ENCODE measurements at regions not wholly inside any gene's neighbourhood (a gene's known extent, or its start where the extent isn't known, plus 50 kb on each side); places are given as distances from the start of the nearest gene placed in this dataset.
"Not testable (repeated sequence)": the region's sequence is repeated elsewhere in the genome, so short reads cannot be mapped to it uniquely, and the experiment has no call there.

DNA sequence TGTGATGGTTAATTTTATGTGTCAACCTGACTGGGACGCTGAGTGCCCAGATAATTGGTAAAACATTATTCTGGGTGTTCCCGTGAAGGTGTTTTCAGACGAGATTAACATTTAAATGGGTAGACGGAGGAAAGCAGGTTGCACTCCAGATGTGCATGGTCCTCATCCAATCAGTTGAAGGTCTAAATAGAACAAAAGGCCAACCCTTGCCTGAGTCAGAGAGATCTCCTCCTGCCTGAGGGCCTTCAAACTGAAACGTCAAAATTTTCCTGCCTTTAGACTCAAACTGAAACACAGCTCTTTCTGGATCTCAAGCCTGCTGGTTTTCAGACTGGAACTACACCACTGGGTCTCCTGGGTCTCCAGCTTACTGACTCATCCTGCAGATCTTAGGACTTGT, 73.5 kb downstream of the NPIPA8 start:
- not testable (repeated sequence) for DNase-seq (ENCODE audit: low read depth)

- DNase-seq (ENCODE audit: low read depth), result not testable (repeated sequence)
Observed at GRCh38 chr16:18261848-18262247, 74.7 kb downstream of the NPIPA8 start.

DNA sequence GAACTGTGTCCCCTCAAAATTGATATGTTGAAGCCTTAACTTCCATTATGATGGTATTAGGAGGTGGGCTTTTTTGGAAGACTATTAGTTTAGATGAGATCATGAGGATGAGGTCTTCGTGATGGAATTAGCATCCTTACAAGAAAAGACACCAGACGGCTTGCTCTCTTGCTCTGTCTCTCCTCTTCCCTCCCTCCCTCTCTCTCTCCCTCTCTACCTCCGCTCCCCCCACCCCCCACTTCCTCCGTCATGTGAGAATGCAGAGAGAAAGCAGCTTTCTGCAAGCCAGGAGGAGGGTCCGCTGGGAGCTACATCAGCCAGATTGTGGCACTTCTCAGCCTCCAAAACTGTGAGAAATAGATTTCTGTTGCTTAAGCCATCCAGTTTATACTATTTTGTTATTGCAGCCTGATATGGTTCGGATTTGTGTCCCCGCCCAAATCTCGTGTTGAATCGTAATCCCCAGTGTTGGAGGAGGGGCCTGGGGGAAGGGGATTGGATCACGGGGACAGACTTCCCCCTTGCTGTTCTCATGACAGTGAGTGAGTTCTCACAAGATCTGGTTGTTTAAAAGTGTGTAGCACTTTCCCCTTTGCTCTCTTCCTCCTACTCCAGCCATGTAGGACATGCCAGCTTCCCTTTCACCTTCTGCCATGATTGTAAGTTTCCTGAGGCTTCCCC, 76.9 kb downstream of the NPIPA8 start:
- not testable (repeated sequence) for DNase-seq (ENCODE audit: low read depth)

DNA sequence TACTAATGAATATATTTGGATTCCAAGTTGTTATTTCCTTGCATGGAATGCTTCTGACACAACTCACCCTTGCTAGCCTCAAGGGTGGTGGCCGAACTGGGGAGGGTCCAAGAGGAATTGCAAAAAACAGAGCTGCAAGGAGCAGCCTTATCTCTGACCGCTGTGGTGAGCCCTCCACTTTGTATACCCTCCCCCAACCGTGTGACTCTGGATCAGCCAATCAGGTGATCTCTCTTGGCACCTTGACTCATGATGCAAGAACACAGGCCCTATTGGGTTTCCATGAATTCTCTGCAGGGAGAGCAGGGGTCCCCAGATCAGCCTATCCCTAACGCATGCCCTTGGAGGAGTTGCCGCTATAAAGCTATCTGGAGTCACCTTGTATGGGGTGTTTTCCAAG, 83.6 kb downstream of the NPIPA8 start:
- DNase-seq (ENCODE audit: low read depth), result not testable (repeated sequence)

DNA sequence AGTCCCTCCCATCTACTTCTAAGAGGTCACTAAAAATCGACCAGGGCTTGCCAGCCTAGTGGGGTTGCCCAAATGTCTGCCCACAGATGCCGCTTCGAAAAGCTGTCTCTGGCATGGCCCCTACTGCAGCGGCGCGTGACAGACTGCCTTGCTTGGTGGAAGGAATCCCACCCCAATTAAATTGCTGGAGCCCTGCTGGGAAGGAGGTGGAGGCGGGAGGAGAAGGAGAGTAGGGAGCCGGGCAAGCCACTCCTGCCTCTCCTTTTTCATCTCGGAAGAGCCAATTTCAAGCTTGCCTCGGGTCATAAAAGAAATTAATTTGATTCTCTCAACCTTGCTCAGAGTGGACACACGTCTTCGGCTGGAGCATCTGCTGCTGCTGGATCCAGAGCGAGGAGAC, 106.0 kb downstream of the NPIPA8 start:
- DNase-seq (ENCODE audit: low read depth), result not testable (repeated sequence)

- not testable (repeated sequence) for DNase-seq (ENCODE audit: low read depth)
Observed at GRCh38 chr16:18222054-18223009, 114.2 kb downstream of the NPIPA8 start.

- DNase-seq (ENCODE audit: low read depth), result not testable (repeated sequence)
Observed at GRCh38 chr16:18217741-18218140, 118.8 kb downstream of the NPIPA8 start.

- not testable (repeated sequence) for DNase-seq (ENCODE audit: low read depth)
Observed at GRCh38 chr16:18216814-18217213, 119.7 kb downstream of the NPIPA8 start.

GRCh38 chr16:18213810-18214209, 122.7 kb downstream of the NPIPA8 start:
- not testable (repeated sequence) for DNase-seq (ENCODE audit: low read depth)

DNA sequence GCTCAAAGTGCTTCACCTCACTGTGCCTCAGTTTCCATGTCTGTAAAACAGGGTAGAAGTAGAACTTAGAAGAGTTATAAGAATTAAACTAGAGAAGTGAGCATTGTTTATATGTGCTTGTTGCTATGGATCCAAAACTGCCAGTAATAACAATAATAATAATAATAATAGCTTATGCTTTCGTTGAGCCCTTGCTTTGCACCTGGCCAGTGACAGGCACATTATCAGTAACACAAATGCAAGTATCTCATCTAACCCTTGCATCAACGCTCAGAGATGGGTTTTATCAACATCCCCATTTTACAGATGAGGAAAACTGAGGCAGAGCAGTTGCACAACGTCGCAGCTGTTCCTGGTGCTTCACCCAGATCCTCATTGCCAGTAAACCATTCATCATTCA, 125.0 kb downstream of the NPIPA8 start:
- DNase-seq (ENCODE audit: low read depth), result not testable (repeated sequence)

DNA sequence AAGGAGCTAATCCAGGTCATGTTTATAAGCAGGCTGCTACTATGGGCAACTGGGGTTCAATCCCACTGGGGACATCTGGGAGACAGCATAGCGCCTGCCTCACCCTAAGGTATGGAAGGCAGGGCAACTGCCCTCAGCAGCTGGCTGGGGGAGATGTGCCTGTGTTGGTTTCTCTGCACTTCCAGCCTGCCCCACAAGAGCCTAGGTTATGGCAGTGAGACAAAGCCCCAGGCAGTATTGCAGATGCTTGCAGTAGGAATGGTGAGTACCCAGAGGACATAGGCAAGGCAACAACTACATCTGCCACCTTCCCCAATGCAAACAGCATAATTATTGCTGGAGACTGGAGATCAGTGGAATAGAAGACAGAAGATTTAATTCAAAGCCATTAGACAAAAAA, 131.8 kb downstream of the NPIPA8 start:
- DNase-seq (ENCODE audit: low read depth), result not testable (repeated sequence)

- DNase-seq (ENCODE audit: low read depth), result not testable (repeated sequence)
Observed at GRCh38 chr16:18204309-18204708, 132.2 kb downstream of the NPIPA8 start.

GRCh38 chr16:18201511-18201910, 135.0 kb downstream of the NPIPA8 start:
- DNase-seq (ENCODE audit: low read depth), result not testable (repeated sequence)

- not testable (repeated sequence) for DNase-seq (ENCODE audit: low read depth)
Observed at GRCh38 chr16:18192389-18192788, 144.1 kb downstream of the NPIPA8 start.

GRCh38 chr16:18190179-18190578, 146.4 kb downstream of the NPIPA8 start:
- DNase-seq (ENCODE audit: low read depth), result not testable (repeated sequence)

DNA sequence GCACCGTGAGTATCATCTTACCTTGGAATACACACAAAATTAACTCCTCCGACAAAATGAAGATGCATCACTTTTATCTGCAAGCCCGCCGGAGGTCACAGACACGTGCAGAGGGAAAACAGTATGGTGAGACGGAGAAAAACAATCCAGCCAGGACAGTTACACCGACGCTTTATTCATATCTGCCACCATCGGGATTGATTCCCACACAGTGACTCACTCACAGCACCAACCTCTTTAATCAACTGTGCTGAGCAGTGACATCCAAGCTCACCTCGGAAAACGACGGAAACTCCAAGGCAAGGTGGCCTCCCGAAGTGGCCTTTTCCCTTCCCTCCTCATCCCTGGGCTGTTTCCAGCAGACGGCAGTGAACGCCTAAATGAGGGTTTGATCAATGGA, 151.8 kb downstream of the NPIPA8 start:
- DNase-seq (ENCODE audit: low read depth), result not testable (repeated sequence)

GRCh38 chr16:18181028-18181427, 155.5 kb downstream of the NPIPA8 start:
- DNase-seq (ENCODE audit: low read depth), result not testable (repeated sequence)

DNA sequence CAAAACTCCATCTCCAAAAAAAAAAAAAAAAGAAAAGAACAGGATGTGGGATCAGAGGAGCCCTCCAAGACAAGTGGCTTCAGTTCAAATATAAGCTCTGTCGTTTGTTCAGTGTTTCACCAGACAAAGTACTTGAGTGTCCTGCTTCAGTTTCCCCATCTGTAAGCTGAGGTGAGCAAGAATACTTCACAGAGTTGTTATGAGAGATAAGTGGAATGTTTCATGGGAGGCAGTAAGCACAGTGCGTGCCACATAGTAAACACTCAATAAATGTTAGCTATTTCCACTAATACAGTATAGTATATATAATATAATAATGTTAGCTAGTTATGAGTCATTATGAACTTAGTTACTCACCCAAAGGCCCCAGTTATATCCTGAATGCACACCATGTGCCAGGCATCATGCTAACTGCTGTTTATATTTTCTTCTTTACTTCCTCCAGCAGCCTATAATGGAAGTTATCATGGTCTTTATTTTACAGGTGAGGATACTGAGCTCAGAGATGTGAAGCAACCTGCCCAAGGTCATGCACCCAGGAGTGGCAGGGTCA, 162.5 kb downstream of the NPIPA8 start:
- not testable (repeated sequence) for DNase-seq (ENCODE audit: low read depth)

DNA sequence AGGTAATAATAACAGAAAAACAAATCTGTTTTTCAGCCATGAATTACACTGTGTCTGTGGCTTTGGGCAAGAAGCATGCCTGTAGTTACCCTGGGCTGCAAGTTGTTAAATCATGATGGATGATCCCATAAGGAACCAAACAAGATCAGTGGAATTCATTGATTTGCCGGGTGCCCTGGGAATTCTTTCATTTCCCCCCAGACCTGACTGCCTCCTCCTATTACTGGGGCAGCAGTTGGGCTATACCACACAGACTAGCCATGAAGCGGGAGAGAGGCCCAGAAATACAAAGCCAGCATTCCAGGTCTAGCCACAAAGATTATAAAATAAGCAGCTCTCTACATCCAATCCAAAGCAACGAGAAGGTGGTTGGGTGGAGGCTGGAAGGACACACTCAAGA, 174.2 kb downstream of the NPIPA8 start:
- not testable (repeated sequence) for DNase-seq (ENCODE audit: low read depth)

GRCh38 chr16:18161224-18161623, 175.3 kb downstream of the NPIPA8 start:
- DNase-seq (ENCODE audit: low read depth), result not testable (repeated sequence)

GRCh38 chr16:18159185-18159584, 177.4 kb downstream of the NPIPA8 start:
- DNase-seq (ENCODE audit: low read depth), result not testable (repeated sequence)

- not testable (repeated sequence) for DNase-seq (ENCODE audit: low read depth)
Observed at GRCh38 chr16:18157854-18158253, 178.7 kb downstream of the NPIPA8 start.
